ENCODE measurements at regions not wholly inside any gene's neighbourhood (a gene's known extent, or its start where the extent isn't known, plus 50 kb on each side); places are given as distances from the start of the nearest gene placed in this dataset.
"Not testable (repeated sequence)": the region's sequence is repeated elsewhere in the genome, so short reads cannot be mapped to it uniquely, and the experiment has no call there.

DNA sequence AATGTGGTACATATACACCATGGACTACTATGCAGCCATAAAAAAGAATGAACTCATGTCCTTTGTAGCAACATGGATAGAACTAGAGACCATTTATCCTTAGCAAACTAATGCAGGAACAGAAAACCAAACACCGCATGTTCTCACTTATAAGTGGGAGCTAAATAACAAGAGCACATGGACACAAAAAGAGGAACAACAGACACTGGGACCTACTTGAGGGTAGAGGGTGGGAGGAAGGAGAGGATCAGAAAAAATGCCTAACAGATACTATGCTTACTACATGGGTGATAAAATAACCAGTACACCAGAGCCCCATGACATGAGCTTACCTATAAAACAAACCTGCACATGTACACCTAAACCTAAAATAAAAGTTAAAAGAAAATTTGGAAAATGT, 82.0 kb upstream of the ADRB2 start:
- not testable (repeated sequence) for DNase-seq

DNA sequence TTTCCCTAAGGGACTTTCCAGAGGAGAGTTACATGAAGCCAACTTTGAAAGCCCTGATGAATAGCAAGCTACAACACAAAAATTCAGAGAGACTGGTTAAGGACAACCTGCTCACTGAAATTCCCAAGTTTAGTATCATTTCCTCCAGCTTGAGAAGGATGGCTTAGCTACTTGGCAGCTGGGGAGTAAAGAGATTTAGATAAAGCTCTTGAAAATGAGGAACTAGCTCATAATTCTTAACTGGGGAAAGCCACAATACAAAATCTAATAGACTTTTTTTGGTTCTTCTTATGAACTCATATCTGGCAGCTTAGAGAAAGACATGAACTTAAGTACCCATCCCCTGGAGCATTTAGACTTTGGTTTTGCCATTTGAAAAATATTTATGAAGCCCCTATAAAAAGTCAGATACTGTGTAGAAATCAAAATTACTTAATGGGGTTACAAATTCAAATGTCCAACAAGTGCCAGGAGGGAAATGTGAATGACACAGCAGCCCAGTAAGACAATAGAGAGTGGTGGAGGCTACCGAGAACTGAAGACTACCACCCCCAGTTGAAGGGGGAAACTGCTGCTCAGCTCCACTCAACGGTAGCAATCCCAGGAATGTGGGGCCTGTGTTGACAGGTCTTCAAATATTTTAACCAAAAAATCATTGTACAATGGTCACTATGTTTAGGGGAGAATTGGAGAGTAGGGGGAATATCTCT, 79.4 kb upstream of the ADRB2 start:
- DNase-seq, result no peak

DNA sequence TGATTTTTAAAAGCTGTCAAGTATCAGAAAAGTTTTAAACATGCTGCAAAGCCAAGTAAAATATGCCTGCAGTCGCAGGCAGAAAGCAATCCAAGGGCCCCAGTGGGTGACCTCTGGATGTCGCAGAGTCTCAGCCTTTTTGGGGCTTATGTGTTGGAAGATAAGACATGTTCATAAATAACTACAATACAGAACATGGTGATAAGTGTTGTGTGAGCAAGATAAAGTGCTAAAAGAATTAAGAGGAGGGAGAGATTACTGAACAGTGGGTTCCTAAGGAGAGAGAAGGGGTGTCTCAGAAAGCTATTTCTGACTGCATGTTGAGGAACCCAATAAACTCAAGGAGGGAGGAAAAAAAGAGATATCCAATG, 78.9 kb upstream of the ADRB2 start:
- DNase-seq, result no peak

DNA sequence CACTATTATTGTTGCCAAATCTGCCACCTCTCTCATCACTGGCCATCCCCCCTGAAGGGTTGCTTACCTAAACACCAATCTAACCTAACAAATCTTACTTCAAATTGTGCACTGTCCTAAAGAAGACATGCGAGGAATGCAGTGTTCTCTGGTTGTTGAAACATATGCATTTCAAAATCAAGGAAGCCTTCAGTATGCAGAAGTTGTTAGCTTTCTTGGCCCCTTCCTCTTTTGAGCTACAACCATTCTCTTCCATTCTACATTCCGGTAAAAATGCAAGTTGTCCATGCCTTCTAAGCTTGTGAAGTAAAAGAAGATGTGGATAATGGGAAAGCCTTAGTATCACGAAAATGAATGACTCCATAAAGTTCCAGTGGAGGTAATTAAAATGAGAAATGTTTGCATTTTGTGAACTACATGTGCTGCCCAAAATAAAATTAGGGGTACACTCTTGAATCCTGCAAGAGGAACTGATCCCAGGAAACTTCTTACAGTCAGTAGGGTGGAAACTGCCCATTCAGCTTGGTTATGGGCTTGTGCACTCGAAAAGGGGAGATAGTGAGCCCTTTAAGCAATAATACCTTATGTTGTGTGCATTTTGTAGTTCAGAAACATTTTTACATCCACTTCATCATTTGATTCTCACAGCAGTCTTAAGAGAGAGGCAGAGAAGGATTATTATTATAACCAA, 77.6 kb upstream of the ADRB2 start:
- peak; percentile 14 for DNase-seq

DNA sequence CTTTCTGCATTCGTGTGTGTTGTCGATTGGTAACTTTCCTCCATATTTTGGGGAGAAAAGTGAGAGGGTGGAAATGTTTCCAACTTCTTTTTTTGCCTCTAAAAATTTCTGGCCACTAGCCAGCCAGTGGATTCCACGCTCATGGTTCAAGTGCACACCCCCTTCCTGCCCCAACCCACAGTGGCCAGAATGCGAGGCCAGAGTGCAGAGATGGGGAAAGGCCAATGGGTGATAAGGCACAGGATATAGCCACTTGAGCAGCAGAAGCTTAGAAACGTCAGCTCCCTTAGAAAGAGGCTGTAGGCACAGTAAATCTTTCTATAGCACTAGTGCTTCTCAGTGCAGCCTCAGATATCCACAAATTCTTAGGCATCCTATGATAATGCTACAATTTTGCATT, 75.8 kb upstream of the ADRB2 start:
- DNase-seq, result no peak

DNA sequence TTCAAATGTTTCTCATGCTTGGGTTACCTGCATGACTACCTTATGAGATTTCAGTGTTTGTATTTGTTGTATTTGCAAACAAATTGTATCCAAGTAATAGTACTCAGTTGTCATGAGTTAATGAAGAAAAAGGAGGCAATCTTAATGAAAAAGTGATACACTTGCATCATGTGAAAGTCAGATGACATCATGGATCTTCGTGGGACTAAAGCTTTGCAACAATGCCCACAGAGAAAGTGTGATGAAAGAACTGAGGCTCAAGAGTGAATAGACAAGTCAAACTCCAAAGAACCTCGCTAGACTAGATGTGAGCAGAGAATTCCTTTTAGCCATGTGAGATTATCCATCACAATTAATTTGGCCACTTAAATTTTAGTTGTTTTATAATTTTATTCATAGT, 75.4 kb upstream of the ADRB2 start:
- DNase-seq, result no peak

DNA sequence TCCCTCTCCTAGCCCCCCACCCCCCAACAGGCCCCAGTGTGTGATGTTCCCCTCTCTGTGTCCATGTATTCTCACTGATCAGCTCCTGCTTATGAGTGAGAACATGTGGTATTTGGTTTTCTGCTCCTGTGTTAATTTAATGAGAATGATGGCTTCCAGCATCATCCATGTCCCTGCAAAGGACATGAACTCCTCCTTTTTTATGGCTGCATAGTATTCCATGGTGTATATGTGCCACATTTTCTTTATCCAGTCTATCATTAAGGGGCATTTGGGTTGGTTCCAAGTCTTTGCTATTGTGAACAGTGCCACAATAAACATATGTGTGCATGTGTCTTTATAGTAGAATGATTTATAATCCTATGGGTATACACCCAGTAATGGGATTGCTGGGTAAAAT, 74.0 kb upstream of the ADRB2 start:
- not testable (repeated sequence) for DNase-seq

DNA sequence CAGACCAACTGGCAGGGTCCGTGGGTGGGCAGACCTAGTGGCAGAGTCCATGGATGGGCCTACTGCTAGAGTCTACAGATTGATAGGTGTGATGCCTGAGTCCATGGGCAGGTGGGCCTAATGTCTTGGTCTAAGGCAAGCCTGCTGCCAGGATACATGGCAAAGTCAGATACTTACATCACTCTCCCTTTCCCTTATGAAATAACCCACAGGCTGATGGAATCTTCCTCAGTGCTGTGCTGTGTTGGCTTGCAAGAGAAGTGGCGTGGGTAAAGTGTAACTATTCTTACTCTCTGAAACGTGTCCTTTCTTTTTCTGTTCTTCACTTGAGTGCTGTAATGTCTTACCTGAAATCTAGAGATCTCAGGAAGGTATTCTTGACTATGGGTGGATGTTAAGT, 67.3 kb upstream of the ADRB2 start:
- DNase-seq, result no peak

DNA sequence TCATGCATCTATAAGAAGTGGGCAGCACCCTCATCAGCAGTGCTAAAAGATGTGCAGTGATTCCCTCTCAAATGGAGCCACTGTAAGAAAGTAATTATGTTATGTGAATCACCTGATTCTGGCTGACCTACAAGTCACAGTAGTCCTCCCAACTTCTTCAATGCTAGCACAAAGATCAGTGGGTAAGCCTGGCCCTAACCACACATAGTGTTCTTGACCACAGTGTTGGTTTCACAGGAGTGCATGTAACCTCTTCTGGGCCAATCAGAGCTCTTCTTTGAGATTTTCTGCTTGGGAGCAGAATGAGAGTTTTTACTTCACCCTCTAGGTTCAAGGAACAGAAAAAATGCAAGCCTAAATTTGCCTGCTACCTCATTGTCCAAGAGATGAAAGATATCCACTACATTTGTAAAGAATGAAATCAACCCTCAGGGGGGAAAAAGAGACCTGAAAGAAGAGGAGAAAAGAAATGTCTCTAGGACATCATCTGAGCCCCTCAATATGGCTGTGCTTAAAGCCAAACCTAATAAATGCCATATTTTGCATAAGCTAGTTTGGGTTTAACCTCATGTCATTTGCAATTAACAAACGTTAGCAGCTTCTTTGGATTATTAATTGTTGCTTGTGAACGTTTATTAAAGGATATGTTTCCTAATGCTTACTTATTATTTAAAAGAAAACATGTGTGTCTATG, 65.3 kb upstream of the ADRB2 start:
- DNase-seq, result no peak

DNA sequence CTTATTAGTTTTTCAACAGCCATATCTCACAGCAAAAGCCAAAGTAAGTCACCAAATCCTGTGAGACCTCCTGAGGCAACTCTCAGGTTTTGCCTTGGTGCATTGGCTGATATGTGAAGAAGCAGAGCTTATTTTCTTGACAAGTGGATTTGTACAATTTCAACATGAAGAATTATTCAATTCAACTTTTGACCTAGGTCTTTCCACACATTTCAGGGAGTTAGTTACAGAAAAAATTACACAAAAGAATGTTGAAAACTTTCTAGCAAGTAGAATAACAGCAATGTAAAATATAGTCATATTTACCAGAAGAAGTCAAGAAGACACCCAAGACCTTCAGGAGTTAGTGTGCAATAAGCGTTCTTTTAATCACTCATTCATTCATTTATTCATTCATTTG, 62.4 kb upstream of the ADRB2 start:
- DNase-seq, result no peak

DNA sequence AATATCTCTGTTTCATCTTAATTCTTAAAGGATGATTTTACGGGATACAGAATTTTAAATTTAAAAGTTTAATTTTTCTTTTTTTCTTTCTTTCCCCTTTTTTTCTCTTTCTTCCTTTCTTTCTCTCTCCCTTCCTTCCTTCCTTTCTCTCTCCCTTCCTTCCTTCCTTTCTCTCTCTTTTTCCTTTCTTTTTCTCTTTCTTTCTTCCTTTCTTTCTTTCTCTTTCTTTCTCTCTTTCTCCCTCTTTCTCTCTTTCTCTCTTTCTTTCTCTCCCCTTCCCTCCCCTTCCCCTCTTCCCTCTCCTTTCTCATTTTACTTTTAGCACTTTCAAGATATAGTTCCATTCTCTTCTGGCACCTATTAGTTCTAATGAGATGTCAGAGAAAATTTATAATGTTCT, 61.4 kb upstream of the ADRB2 start:
- no peak for DNase-seq

DNA sequence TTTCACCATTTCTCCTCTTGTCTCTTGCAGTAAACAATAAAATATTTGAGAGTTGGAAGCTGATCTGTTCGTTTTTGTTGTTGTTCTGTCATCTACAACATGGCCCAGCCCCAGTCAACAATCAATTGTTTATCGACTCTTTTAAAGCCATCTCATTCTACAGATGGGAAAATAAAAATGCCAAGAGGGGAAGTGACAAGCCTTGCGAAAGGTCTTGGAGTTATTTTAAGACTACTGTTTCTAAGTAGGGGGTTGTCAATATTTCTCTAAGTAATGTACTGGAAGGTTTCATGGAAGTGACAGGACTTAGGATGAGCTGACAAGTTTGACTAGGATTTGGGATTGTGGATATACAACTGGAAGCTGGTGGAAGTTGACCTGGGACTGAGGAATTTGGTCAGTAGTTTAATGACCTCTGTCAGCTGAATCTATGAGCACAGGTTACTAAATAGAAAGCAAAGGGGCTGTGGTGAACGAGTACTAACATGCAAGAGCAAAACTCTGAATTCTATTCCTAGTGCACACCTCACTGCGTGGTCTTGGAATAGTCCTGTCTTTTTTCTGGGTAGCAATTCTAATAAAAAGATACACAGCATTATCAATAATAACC, 57.5 kb upstream of the ADRB2 start:
- DNase-seq, result no peak

DNA sequence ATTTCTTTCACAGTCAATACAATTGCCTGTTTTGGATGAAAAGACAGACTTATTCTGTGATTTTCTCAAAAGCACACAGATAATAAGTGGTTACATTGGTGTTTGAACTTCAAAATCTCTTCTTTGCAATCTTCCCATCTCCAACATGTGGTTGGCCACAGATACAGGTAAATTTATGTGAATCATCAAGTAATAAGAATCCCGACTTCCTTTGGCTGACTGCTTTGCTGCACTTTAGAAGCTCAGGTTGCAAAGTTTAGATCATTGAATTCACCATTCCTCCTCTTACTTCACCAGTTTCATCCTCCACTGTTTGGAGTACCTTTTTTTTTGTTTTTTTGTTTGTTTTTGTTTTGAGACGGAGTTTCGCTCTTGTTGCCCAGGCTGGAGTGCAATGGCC, 56.5 kb upstream of the ADRB2 start:
- DNase-seq, result no peak

DNA sequence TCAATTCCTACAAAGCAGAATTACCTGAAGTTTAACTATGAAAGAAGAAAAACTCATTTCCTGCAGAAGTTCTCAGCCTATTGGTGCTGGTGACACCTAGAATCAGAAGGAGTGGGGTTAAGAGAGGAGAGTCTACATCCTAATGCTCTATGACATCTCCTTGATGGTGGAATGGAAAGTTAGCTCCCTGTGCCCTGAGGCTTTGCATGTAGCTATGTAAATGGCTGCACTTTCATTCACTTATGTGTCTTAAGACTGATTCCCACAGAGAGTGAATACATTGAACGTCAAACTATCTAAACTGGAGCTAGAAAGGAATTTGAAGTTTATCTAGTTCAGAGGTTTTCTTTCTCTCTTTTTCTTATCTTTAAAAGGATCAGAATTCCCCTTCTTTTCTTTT, 52.1 kb upstream of the ADRB2 start:
- no peak for DNase-seq

DNA sequence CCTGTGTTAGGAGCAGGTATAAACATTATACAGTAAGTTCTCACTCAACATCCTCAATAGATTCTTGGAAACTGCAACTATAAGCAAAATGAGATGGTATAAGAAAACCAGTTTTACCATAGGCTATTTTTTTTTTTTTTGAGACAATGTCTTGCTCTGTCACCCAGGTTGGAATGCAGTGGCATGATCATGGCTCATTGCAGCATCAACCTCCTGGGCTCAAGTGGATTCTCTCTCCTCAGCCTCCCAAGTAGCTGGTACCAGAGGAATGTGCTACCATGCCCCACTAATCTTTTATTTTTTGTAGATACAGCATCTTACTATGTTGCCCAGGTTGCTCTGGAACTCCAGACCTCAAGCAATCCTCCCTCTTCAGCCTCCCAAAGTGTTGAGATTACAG, 50.1 kb upstream of the ADRB2 start:
- no peak for DNase-seq

All from midbrain (tissue), 1 donor.